SK-N-MC (cell line): ENCODE measurements at regions not wholly inside any gene's neighbourhood (a gene's known extent, or its start where the extent isn't known, plus 50 kb on each side); places are given as distances from the start of the nearest gene placed in this dataset.

ENCODE experiments used
- FOXP2 ChIP-seq: optimal IDR thresholded peaks from 2 replicates; pipeline ENCODE3; 2011; ENCODE audit warnings: mild to moderate bottlenecking, moderate library complexity; ENCODE audit not compliant: insufficient read depth; ENCODE audit errors: extremely low read length, control extremely low read depth
- POLR2AphosphoS5 ChIP-seq: IDR thresholded peaks from 2 replicates; pipeline ENCODE4 v1.6.1; 2012; ENCODE audit warnings: mild to moderate bottlenecking, low read depth, low read length, borderline replicate concordance

DNA sequence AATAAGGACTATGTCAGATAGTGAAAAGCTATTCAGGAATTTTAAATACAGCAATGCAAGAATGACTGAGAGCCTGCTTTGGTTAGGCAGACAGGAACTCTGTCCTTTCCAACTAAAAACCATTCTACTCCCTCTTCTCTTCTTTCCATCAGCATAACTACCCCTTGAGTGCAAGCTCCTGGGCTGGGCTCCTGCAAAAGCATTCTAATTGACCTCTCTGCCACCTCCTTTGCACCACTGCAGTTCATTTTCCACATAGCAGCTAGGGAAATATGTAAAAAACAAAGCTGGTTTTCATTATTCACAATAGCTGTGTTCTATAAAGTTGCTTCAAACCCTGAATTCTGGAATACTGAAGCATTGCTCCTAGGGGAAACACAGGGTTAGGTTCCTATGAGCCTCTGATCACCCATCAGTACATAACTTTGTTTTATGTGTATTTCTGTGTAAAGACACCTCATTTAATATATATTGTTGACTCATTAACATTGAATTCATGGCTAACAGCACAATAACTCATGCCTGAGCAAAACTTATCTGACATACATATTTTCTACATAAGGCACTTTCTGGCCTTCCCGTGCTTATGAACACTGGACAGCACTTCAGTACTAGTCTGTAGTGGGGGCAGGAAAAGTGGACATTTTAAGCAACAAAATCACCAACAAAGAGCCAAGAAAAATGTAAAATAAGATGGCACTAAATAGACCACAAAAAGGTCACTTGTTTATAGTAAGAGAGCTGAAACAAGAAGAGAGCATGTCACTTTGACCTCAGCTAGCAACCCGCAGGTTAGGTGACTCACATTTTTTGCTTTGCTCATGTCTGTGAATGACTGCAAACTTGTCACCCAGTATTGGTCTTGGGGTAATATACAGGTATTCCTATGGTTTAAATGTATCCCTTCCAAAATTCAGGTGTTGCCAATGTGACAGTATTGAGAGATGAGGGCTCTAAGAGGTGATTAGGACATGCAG, 57.9 kb upstream of the IRF2BP2 start:
- TF ChIP-seq FOXP2 = no peak
- TF ChIP-seq POLR2AphosphoS5 = no peak
